ENCODE measurements at regions not wholly inside any gene's neighbourhood (a gene's known extent, or its start where the extent isn't known, plus 50 kb on each side); places are given as distances from the start of the nearest gene placed in this dataset.

GRCh38 chr2:3059141-3059925 is 318.3 kb downstream of the EIPR1 start:
- DNase-seq: no peak

- DNase-seq: no peak
Observed at GRCh38 chr2:3054066-3054465, 323.6 kb downstream of the EIPR1 start.

- DNase-seq: no peak
Observed at GRCh38 chr2:3051266-3051665, 326.4 kb downstream of the EIPR1 start.

GRCh38 chr2:3046170-3046865 is 331.3 kb downstream of the EIPR1 start:
- DNase-seq: no peak

GRCh38 chr2:3045318-3045921 is 332.2 kb downstream of the EIPR1 start:
- no peak for DNase-seq

- no peak for DNase-seq
Observed at GRCh38 chr2:3044587-3045317, 332.9 kb downstream of the EIPR1 start.

- no peak for DNase-seq
Observed at GRCh38 chr2:3043726-3044125, 333.9 kb downstream of the EIPR1 start.

GRCh38 chr2:3042601-3043585 is 334.7 kb downstream of the EIPR1 start:
- no peak for DNase-seq

GRCh38 chr2:3041841-3042600 is 335.6 kb downstream of the EIPR1 start:
- DNase-seq: no peak

- no peak for DNase-seq
Observed at GRCh38 chr2:3041246-3041645, 336.4 kb downstream of the EIPR1 start.

- DNase-seq: no peak
Observed at GRCh38 chr2:3040496-3041140, 337.0 kb downstream of the EIPR1 start.

- no peak for DNase-seq
Observed at GRCh38 chr2:3040066-3040428, 337.6 kb downstream of the EIPR1 start.

- no peak for DNase-seq
Observed at GRCh38 chr2:3039188-3040065, 338.2 kb downstream of the EIPR1 start.

GRCh38 chr2:3038636-3039035 is 339.0 kb downstream of the EIPR1 start:
- no peak for DNase-seq

GRCh38 chr2:3037196-3038194 is 340.1 kb downstream of the EIPR1 start:
- no peak for DNase-seq

- DNase-seq: no peak
Observed at GRCh38 chr2:3036432-3037125, 341.0 kb downstream of the EIPR1 start.

- DNase-seq: no peak
Observed at GRCh38 chr2:3035385-3036050, 342.1 kb downstream of the EIPR1 start.

Measured in 8988T (cell line).